GM12801 (cell line): ENCODE measurements at regions not wholly inside any gene's neighbourhood (a gene's known extent, or its start where the extent isn't known, plus 50 kb on each side); places are given as distances from the start of the nearest gene placed in this dataset.

Source experiments
- TF ChIP-seq, protein P1 (sequence below): IDR thresholded peaks from one replicate; pipeline ENCODE4 v1.5.1; 2011; ENCODE audit warnings: control low read depth; ENCODE audit not compliant: insufficient read length; ENCODE audit errors: extremely low read depth

DNA sequence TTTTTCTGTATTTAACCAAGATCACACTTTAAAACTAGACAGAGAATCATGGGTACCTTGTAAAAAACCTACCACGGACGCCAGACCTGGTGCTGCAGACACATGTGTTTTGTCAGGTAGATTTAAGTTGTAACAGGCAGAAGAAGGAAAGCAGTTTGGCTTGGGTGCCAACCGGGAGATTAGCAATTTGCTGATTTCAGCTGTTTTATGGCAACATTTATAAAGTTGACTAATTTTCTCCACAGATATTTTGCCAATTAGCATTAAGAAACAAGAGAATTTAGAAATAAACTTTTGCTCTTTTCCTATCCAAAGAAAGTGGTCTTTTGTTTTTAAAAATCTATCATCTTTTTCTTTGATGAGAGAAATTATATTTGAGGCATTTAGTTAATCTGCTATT, 76.3 kb upstream of the STOX2 start:
- TF ChIP-seq, protein P1, sequence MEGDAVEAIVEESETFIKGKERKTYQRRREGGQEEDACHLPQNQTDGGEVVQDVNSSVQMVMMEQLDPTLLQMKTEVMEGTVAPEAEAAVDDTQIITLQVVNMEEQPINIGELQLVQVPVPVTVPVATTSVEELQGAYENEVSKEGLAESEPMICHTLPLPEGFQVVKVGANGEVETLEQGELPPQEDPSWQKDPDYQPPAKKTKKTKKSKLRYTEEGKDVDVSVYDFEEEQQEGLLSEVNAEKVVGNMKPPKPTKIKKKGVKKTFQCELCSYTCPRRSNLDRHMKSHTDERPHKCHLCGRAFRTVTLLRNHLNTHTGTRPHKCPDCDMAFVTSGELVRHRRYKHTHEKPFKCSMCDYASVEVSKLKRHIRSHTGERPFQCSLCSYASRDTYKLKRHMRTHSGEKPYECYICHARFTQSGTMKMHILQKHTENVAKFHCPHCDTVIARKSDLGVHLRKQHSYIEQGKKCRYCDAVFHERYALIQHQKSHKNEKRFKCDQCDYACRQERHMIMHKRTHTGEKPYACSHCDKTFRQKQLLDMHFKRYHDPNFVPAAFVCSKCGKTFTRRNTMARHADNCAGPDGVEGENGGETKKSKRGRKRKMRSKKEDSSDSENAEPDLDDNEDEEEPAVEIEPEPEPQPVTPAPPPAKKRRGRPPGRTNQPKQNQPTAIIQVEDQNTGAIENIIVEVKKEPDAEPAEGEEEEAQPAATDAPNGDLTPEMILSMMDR: no peak

DNA sequence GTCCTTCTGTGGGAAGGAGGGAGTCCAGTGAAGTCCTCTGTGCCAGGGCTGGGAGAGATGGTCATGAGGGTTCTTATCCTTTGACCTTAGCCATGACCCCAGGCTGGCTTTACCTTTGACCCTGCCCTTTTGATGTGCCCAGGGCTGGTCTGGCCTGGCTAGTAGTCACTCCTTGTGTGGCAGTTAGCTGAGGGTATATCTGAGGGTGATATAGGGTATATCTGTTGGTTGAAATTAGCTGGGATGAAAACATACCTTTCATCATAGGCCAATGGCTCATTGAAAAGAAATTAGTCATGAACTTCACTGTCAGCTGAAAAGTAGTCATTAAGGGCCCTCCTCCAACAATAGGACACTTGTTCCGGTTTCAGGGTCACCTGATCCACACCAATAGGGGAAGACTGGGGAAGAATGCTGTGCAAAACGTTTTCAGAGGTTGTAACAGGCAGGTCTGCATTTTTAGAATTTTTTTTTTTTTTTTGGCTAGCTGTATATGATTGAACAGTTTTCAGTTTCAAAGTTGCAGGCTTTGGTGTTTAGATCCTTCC, 74.6 kb upstream of the STOX2 start:
- TF ChIP-seq, protein P1: no peak

DNA sequence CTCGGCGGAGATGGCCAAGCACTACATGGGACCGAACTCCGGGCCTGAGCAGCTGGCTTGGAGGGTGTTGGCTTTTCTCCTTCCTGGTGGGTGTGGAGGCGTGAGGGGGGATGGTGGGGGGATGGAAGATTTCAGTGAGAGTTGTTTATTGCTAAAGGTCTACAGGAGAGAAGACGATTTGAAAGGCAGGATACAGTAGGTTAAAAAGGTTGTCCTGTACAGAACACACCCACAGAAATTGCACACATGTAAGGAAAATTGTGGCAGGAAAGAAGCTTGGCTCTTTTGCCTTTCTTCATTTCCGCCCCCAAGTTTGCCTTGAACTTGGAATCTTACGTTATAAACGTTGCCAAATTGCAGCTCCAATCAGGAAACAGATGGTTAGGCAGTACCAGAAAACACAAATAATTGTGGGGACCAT, 74.1 kb upstream of the STOX2 start:
- TF ChIP-seq, protein P1: no peak

DNA sequence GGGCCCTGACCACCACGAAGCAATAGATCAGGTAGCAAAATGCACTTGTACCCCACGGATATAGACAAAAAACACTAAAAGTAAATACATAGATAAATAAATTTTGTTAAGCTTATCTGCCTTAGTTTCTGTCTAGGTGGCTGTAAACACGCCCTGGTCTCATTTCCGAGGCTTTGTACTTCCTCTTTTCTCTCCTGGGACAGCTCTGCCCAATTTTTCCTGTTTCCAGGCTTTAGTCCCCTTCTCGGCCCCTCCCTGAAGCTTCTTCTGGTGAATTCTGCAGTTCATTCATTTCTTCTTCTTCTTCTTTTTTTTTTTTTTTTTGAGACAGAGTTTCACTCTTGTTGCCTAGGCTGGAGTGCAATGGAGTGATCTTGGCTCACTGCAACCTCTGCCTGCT, 73.4 kb upstream of the STOX2 start:
- TF ChIP-seq, protein P1: no peak

DNA sequence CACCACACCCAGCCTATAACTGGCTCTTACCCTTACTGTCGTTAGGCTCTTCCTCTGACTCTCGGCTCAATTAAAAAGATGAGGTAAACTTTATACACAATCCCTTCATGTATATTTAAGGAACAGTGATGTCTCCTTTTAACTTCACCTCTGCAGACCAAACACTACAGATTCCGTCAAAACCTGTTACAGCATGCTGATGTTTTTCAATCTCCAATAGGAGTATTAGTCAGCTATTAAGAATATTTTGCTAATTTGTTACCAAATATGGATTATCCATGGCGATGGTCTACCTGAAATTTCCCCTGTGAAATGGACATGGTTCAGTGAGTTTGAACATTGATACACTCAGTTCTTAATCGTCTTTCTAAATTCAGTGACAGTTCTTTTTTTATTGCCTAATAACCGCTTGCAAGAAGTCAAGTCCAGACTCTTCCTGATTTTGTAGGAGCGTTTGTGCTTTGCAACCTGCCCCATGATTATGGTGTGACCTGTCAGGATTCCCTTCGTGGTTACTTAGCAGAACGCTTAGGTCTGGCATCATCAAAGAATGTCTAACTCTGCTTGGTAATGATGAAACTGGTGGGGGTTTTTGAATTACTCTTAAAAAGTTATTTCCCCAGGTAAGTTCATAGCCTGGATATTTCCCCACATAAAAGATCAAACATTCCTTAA, 72.2 kb upstream of the STOX2 start:
- TF ChIP-seq, protein P1: no peak

DNA sequence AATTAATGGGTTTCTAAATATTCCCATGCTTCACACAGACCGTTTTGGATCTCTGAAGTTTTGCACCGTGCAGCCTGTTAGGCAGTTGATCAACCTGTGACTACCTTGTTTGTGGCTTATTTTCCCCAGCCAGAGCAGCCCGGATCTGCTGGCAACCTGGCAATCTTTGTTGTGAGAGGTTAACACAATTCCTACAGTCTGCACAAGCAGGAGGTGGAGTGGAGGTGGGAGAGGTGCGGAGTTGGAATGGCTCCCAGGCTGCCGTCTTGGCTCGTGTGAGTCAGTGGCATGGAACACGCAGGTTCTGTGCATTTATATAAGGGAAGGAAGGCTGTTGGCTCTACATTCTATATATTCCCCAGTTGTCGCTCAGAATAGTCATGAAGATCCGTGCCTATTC, 70.9 kb upstream of the STOX2 start:
- TF ChIP-seq, protein P1: no peak

DNA sequence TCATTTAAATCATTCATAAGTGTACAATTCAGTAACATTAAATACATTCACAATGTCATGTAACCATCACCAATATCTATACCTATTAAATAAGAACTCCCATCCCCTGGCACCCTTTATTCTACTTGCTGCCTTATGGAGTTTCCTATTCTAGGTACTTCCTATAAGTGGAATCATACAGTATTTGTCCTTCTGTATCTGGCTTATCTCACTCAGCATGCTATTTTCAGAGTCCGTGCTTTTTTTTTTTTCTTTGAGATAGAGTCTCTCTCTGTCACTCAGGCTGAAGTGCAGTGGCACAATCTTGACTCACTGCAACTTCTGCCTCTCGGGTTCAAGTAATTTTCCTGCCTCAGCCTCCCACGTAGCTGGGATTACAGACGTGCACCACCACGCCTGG, 67.9 kb upstream of the STOX2 start:
- TF ChIP-seq, protein P1: no peak
